ENCODE measurements at regions not wholly inside any gene's neighbourhood (a gene's known extent, or its start where the extent isn't known, plus 50 kb on each side); places are given as distances from the start of the nearest gene placed in this dataset.
"Not testable (repeated sequence)": the region's sequence is repeated elsewhere in the genome, so short reads cannot be mapped to it uniquely, and the experiment has no call there.

- no peak overlapping the region for H3K4me3 ChIP-seq (ENCODE audit: severe bottlenecking)
- TF ChIP-seq CTCF (IDR thresholded peaks at IDR 0.05; ENCODE audit: poor library complexity, severe bottlenecking), result no peak
- no peaks in the 10 kb centered on the region for H3K36me3 ChIP-seq (ENCODE audit: low read depth)
- DNase-seq (ENCODE audit: low spot score) (no peak), ATAC-seq (ENCODE audit: low read depth) (no peak)
- no peak overlapping the region for H3K27ac ChIP-seq (ENCODE audit: poor library complexity, severe bottlenecking)
- no peaks in the 10 kb centered on the region for H3K27me3 ChIP-seq (ENCODE audit: insufficient read depth, poor library complexity, severe bottlenecking)
- H3K9me3 ChIP-seq (ENCODE audit: severe bottlenecking), result no peaks in the 10 kb centered on the region
- H3K4me1 ChIP-seq (ENCODE audit: insufficient read depth, poor library complexity, severe bottlenecking), result no peaks in the 10 kb centered on the region
Measured at GRCh38 chr1:189103956-189104355, 1373.7 kb downstream of the BRINP3 start.

- Histone ChIP-seq H3K9me3 (ENCODE audit: severe bottlenecking) (no peaks in the 10 kb centered on the region), H3K4me3 (ENCODE audit: severe bottlenecking) (no peak overlapping the region), H3K27me3 (ENCODE audit: insufficient read depth, poor library complexity, severe bottlenecking) (no peaks in the 10 kb centered on the region), H3K4me1 (ENCODE audit: insufficient read depth, poor library complexity, severe bottlenecking) (no peaks in the 10 kb centered on the region), H3K27ac (ENCODE audit: poor library complexity, severe bottlenecking) (no peak overlapping the region), H3K36me3 (ENCODE audit: low read depth) (no peaks in the 10 kb centered on the region)
- ATAC-seq (ENCODE audit: low read depth) (no peak), DNase-seq (ENCODE audit: low spot score) (no peak)
- TF ChIP-seq CTCF (IDR thresholded peaks at IDR 0.05; ENCODE audit: poor library complexity, severe bottlenecking), result no peak
Measured at GRCh38 chr1:189117072-189117770, 1360.4 kb downstream of the BRINP3 start.

GRCh38 chr1:189121941-189122340 lies 1355.7 kb downstream of the BRINP3 start:
- ATAC-seq (ENCODE audit: low read depth) (no peak), DNase-seq (ENCODE audit: low spot score) (no peak)
- Histone ChIP-seq H3K4me1 (ENCODE audit: insufficient read depth, poor library complexity, severe bottlenecking) (no peaks in the 10 kb centered on the region), H3K9me3 (ENCODE audit: severe bottlenecking) (no peaks in the 10 kb centered on the region), H3K27ac (ENCODE audit: poor library complexity, severe bottlenecking) (no peak overlapping the region), H3K36me3 (ENCODE audit: low read depth) (no peaks in the 10 kb centered on the region), H3K4me3 (ENCODE audit: severe bottlenecking) (no peak overlapping the region), H3K27me3 (ENCODE audit: insufficient read depth, poor library complexity, severe bottlenecking) (no peaks in the 10 kb centered on the region)
- no peak for TF ChIP-seq CTCF (IDR thresholded peaks at IDR 0.05; ENCODE audit: poor library complexity, severe bottlenecking)

GRCh38 chr1:189125694-189126093 lies 1352.0 kb downstream of the BRINP3 start:
- no peaks in the 10 kb centered on the region for H3K27me3 ChIP-seq (ENCODE audit: insufficient read depth, poor library complexity, severe bottlenecking)
- H3K36me3 ChIP-seq (ENCODE audit: low read depth), result no peaks in the 10 kb centered on the region
- H3K27ac ChIP-seq (ENCODE audit: poor library complexity, severe bottlenecking), result no peak overlapping the region
- no peaks in the 10 kb centered on the region for H3K9me3 ChIP-seq (ENCODE audit: severe bottlenecking)
- no peaks in the 10 kb centered on the region for H3K4me1 ChIP-seq (ENCODE audit: insufficient read depth, poor library complexity, severe bottlenecking)
- DNase-seq (ENCODE audit: low spot score) (no peak), ATAC-seq (ENCODE audit: low read depth) (no peak)
- no peak for TF ChIP-seq CTCF (IDR thresholded peaks at IDR 0.05; ENCODE audit: poor library complexity, severe bottlenecking)
- no peak overlapping the region for H3K4me3 ChIP-seq (ENCODE audit: severe bottlenecking)

GRCh38 chr1:189131576-189131975 lies 1346.1 kb downstream of the BRINP3 start:
- no peak for ATAC-seq (ENCODE audit: low read depth)
- Histone ChIP-seq H3K27ac (ENCODE audit: poor library complexity, severe bottlenecking) (no peak overlapping the region), H3K27me3 (ENCODE audit: insufficient read depth, poor library complexity, severe bottlenecking) (no peaks in the 10 kb centered on the region), H3K9me3 (ENCODE audit: severe bottlenecking) (no peaks in the 10 kb centered on the region), H3K36me3 (ENCODE audit: low read depth) (no peaks in the 10 kb centered on the region), H3K4me1 (ENCODE audit: insufficient read depth, poor library complexity, severe bottlenecking) (no peaks in the 10 kb centered on the region), H3K4me3 (ENCODE audit: severe bottlenecking) (no peak overlapping the region)
- DNase-seq (ENCODE audit: low spot score), result no peak
- TF ChIP-seq CTCF (IDR thresholded peaks at IDR 0.05; ENCODE audit: poor library complexity, severe bottlenecking), result no peak

GRCh38 chr1:189139748-189140147 lies 1337.9 kb downstream of the BRINP3 start:
- not testable (repeated sequence) for H3K36me3 ChIP-seq (ENCODE audit: low read depth); H3K9me3 ChIP-seq (ENCODE audit: severe bottlenecking); DNase-seq (ENCODE audit: low spot score); ATAC-seq (ENCODE audit: low read depth); H3K4me3 ChIP-seq (ENCODE audit: severe bottlenecking); H3K4me1 ChIP-seq (ENCODE audit: insufficient read depth, poor library complexity, severe bottlenecking); H3K27ac ChIP-seq (ENCODE audit: poor library complexity, severe bottlenecking); H3K27me3 ChIP-seq (ENCODE audit: insufficient read depth, poor library complexity, severe bottlenecking)
